Bone marrow (tissue), 2 donors: ENCODE measurements at regions not wholly inside any gene's neighbourhood (a gene's known extent, or its start where the extent isn't known, plus 50 kb on each side); places are given as distances from the start of the nearest gene placed in this dataset.
"Not testable (repeated sequence)": the region's sequence is repeated elsewhere in the genome, so short reads cannot be mapped to it uniquely, and the experiment has no call there.

Experiments used
- DNase-seq, 2 donors: peaks; one replicate each; lab custom pipeline; 2025; lab: John Stamatoyannopoulos, UW

GRCh38 chr4:123638834-123639233, 242.2 kb downstream of the SPRY1 start:
- no peak for DNase-seq

- DNase-seq: no peak
Observed at GRCh38 chr4:123640271-123640670, 243.7 kb downstream of the SPRY1 start.

GRCh38 chr4:123640824-123641223, 244.2 kb downstream of the SPRY1 start:
- DNase-seq: no peak

- no peak for DNase-seq
Observed at GRCh38 chr4:123643691-123644090, 247.1 kb downstream of the SPRY1 start.

- no peak for DNase-seq
Observed at GRCh38 chr4:123649250-123649644, 252.7 kb downstream of the SPRY1 start.

GRCh38 chr4:123649645-123650391, 253.2 kb downstream of the SPRY1 start:
- DNase-seq: no peak

- no peak for DNase-seq
Observed at GRCh38 chr4:123651066-123651465, 254.5 kb downstream of the SPRY1 start.

GRCh38 chr4:123651536-123652180, 255.1 kb downstream of the SPRY1 start:
- DNase-seq: no peak

GRCh38 chr4:123652476-123652875, 255.9 kb downstream of the SPRY1 start:
- DNase-seq: no peak

- no peak for DNase-seq
Observed at GRCh38 chr4:123653236-123653635, 256.6 kb downstream of the SPRY1 start.

- DNase-seq: not testable (repeated sequence)
Observed at GRCh38 chr4:123656746-123657294, 260.2 kb downstream of the SPRY1 start.

- not testable (repeated sequence) for DNase-seq
Observed at GRCh38 chr4:123657606-123658005, 261.0 kb downstream of the SPRY1 start.

GRCh38 chr4:123659262-123659661, 262.7 kb downstream of the SPRY1 start:
- DNase-seq: no peak

GRCh38 chr4:123659730-123660129, 263.1 kb downstream of the SPRY1 start:
- no peak for DNase-seq

GRCh38 chr4:123661080-123661737, 264.6 kb downstream of the SPRY1 start:
- DNase-seq: peak in 1 of 2 donors; percentile 45

- DNase-seq: no peak
Observed at GRCh38 chr4:123662827-123663226, 266.2 kb downstream of the SPRY1 start.

GRCh38 chr4:123666486-123666885, 269.9 kb downstream of the SPRY1 start:
- no peak for DNase-seq

- DNase-seq: no peak
Observed at GRCh38 chr4:123667496-123667895, 270.9 kb downstream of the SPRY1 start.

GRCh38 chr4:123667991-123668390, 271.4 kb downstream of the SPRY1 start:
- no peak for DNase-seq

GRCh38 chr4:123671636-123672404, 275.2 kb downstream of the SPRY1 start:
- peak in 1 of 2 donors; percentile 61 for DNase-seq

GRCh38 chr4:123672987-123673386, 276.4 kb downstream of the SPRY1 start:
- DNase-seq: no peak

GRCh38 chr4:123673971-123674370, 277.4 kb downstream of the SPRY1 start:
- DNase-seq: no peak
